ENCODE measurements at regions not wholly inside any gene's neighbourhood (a gene's known extent, or its start where the extent isn't known, plus 50 kb on each side); places are given as distances from the start of the nearest gene placed in this dataset.

DNA sequence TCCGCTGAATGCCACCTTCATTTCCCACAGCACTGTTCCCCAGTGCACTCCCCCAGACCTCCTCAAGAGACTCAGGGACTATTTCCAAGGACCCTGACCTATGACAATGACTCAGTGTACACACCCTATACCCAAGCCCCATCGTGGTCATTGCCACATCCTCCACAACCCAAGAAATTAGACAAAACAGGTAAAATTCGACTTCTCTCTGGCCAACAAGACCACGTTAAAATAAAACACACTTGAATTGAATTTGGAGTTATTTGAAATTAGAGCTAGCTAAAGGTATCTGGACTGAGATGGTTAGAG, 126.4 kb upstream of the NCK2 start:
- Histone ChIP-seq H3K4me3 (ENCODE audit: low read length) (no peak overlapping the region), H3K27me3 (ENCODE audit: control insufficient read depth, insufficient read depth, low read length, poor library complexity, severe bottlenecking) (no peaks in the 10 kb centered on the region), H3K36me3 (ENCODE audit: control insufficient read depth, insufficient read depth, low read length) (no peaks in the 10 kb centered on the region), H3K9me3 (ENCODE audit: control insufficient read depth, low read length) (no peaks in the 10 kb centered on the region), H3K27ac (ENCODE audit: low read depth, low read length) (no peak overlapping the region), H3K9ac (ENCODE audit: extremely low read depth, low read length, poor library complexity, severe bottlenecking) (no peak overlapping the region), H3K4me1 (ENCODE audit: control insufficient read depth, insufficient read depth, low read length) (peaks cover 11% of the 10 kb centered on the region)
- no peaks in the 10 kb centered on the region for H3K9me3 Mint-ChIP-seq
- H3K27ac Mint-ChIP-seq: no peak overlapping the region
- DNase-seq: no peak
- 97 to 100% methylated on average over 2 to 4 of the region's 4 CpGs for WGBS, 2 experiments (ENCODE audit: insufficient coverage in 1 of 2, insufficient read length in 1 of 2)
- TF ChIP-seq, protein P1, sequence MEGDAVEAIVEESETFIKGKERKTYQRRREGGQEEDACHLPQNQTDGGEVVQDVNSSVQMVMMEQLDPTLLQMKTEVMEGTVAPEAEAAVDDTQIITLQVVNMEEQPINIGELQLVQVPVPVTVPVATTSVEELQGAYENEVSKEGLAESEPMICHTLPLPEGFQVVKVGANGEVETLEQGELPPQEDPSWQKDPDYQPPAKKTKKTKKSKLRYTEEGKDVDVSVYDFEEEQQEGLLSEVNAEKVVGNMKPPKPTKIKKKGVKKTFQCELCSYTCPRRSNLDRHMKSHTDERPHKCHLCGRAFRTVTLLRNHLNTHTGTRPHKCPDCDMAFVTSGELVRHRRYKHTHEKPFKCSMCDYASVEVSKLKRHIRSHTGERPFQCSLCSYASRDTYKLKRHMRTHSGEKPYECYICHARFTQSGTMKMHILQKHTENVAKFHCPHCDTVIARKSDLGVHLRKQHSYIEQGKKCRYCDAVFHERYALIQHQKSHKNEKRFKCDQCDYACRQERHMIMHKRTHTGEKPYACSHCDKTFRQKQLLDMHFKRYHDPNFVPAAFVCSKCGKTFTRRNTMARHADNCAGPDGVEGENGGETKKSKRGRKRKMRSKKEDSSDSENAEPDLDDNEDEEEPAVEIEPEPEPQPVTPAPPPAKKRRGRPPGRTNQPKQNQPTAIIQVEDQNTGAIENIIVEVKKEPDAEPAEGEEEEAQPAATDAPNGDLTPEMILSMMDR (conservative IDR thresholded peaks at IDR 0.05): no peak
- H3K36me3 Mint-ChIP-seq (ENCODE audit: low read depth): no peaks in the 10 kb centered on the region
- H3K4me1 Mint-ChIP-seq: peaks cover 15% of the 10 kb centered on the region
- no peak overlapping the region for H3K4me3 Mint-ChIP-seq
- H3K27me3 Mint-ChIP-seq (ENCODE audit: insufficient read depth): no peaks in the 10 kb centered on the region

DNA sequence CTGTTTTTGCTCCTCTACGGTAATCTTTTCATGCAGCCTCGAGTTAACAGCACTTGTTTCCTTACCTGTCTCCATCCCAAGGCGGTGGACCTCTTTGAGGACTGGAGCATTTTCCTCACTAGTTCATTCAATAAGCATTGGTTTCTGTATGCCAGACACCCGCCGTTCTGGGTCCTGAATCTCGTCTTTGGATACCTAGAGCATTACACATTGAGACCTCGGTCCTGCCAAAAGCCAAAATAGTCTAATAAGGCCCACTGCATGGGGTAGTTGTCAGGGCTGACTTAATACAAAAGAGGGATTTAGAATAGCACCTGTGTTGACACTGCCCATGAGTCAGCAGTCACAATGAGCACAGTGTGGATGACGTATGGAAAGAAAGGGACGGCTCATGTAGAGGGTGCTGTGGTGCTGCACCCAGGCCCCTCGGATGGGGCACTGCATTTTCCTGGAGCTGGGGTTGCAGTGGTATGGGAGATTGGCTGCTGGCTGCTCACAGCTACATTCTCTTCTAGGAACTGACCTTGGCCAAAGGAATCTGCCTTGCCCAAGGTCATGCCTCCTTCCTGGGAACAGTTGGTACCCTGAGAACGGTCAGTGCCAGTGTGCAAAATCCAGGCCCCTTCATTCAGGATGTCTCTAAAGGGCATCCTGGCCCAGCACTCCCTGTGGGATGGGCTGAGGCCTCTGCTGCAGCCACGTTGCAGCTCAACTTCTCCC, 126.9 kb upstream of the NCK2 start:
- DNase-seq: no peak
- no peaks in the 10 kb centered on the region for H3K36me3 Mint-ChIP-seq (ENCODE audit: low read depth)
- TF ChIP-seq, protein P1 (conservative IDR thresholded peaks at IDR 0.05): no peak
- H3K27ac ChIP-seq (ENCODE audit: low read depth, low read length): no peak overlapping the region
- H3K4me3 Mint-ChIP-seq: no peak overlapping the region
- no peaks in the 10 kb centered on the region for H3K27me3 Mint-ChIP-seq (ENCODE audit: insufficient read depth)
- no peaks in the 10 kb centered on the region for H3K9me3 Mint-ChIP-seq
- H3K27ac Mint-ChIP-seq: no peak overlapping the region
- no peak overlapping the region for H3K4me3 ChIP-seq (ENCODE audit: low read length)
- peaks cover 11% of the 10 kb centered on the region for H3K4me1 ChIP-seq (ENCODE audit: control insufficient read depth, insufficient read depth, low read length)
- no peaks in the 10 kb centered on the region for H3K36me3 ChIP-seq (ENCODE audit: control insufficient read depth, insufficient read depth, low read length)
- H3K27me3 ChIP-seq (ENCODE audit: control insufficient read depth, insufficient read depth, low read length, poor library complexity, severe bottlenecking): no peaks in the 10 kb centered on the region
- peaks cover 15% of the 10 kb centered on the region for H3K4me1 Mint-ChIP-seq
- no peak overlapping the region for H3K9ac ChIP-seq (ENCODE audit: extremely low read depth, low read length, poor library complexity, severe bottlenecking)
- H3K9me3 ChIP-seq (ENCODE audit: control insufficient read depth, low read length): no peaks in the 10 kb centered on the region
- 81 to 85% methylated on average over 8 to 12 of the region's 12 CpGs for WGBS, 2 experiments (ENCODE audit: insufficient coverage in 1 of 2, insufficient read length in 1 of 2)

DNA sequence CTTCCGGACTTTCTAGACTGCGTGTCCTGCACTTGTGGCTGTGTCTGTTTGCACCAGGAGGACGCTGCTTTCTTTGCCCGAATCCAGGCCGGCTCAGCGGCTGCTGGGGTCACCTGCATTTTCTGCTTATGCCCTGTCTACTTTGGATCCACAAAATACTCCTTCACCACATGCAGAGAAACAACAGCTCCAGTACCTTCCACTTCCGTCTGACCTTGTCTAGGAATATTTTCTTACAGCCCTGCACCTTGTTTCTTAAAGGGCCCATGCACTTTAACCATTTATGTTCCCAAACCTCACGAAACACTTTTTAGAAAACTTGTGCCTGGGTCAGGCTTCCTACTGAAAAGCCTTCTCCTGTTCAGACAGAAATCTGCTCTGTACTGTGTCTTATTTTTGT, 129.4 kb upstream of the NCK2 start:
- Mint-ChIP-seq H3K27ac (no peak overlapping the region), H3K9me3 (no peaks in the 10 kb centered on the region), H3K4me3 (no peak overlapping the region), H3K27me3 (ENCODE audit: insufficient read depth) (no peaks in the 10 kb centered on the region), H3K4me1 (peaks cover 11% of the 10 kb centered on the region), H3K36me3 (ENCODE audit: low read depth) (no peaks in the 10 kb centered on the region)
- H3K9me3 ChIP-seq (ENCODE audit: control insufficient read depth, low read length): no peaks in the 10 kb centered on the region
- no peak for DNase-seq
- no peaks in the 10 kb centered on the region for H3K36me3 ChIP-seq (ENCODE audit: control insufficient read depth, insufficient read depth, low read length)
- no peak overlapping the region for H3K9ac ChIP-seq (ENCODE audit: extremely low read depth, low read length, poor library complexity, severe bottlenecking)
- H3K27me3 ChIP-seq (ENCODE audit: control insufficient read depth, insufficient read depth, low read length, poor library complexity, severe bottlenecking): no peaks in the 10 kb centered on the region
- H3K27ac ChIP-seq (ENCODE audit: low read depth, low read length): no peak overlapping the region
- TF ChIP-seq, protein P1 (conservative IDR thresholded peaks at IDR 0.05): no peak
- 80 to 91% methylated on average over 4 to 8 of the region's 8 CpGs for WGBS, 2 experiments (ENCODE audit: insufficient coverage in 1 of 2, insufficient read length in 1 of 2)
- H3K4me1 ChIP-seq (ENCODE audit: control insufficient read depth, insufficient read depth, low read length): peaks cover 11% of the 10 kb centered on the region
- H3K4me3 ChIP-seq (ENCODE audit: low read length): no peak overlapping the region

All from endodermal cell (in vitro differentiated cells).